ENCODE measurements at regions not wholly inside any gene's neighbourhood (a gene's known extent, or its start where the extent isn't known, plus 50 kb on each side); places are given as distances from the start of the nearest gene placed in this dataset.

DNA sequence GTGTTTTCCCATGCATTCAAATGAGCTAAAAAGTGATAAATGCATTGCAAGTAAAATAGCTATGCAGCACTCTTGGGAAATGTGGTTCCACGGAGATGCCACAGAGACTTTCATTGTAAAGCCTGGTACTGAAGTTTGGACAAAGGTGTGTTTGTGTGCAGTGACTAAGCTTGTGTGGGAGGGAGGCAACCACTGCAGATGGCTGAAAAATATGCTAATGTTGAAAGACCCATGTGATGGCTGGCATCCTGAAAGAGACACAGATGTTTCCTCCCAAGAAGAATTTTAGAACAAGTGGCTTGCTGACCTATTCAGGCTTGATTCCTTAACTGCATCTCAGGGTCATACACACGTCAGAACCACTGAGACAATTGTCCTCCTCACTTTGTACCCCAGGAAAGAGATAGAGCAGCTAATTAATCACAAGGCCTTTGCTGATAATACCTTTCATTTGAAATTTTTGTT, 73.8 kb downstream of the FAM76B start:
- H3K9ac ChIP-seq (ENCODE audit: low read depth, low read length): no peak overlapping the region
- 73% methylated on average over 1 of the region's 2 CpGs; no CpG with 5 or more reads in 1 of the 2 experiments for WGBS, 2 experiments (ENCODE audit: extremely low coverage in 2 of 2, insufficient read length in 1 of 2)

More for the DNA sequence above, 73.8 kb downstream of the FAM76B start:
- H3K9me3 ChIP-seq (ENCODE audit: control insufficient read depth, insufficient read depth, low read length): no peaks in the 10 kb centered on the region
- ChIA-PET CTCF (interaction anchor here (0.6 to 1.7 kb wide), 2 partner anchors 11 to 183 kb away, joined by 3 to 6 read pairs; no protein-coding TSS in a partner anchor), POLR2A (ENCODE audit: unreplicated experiment) (no interaction called here)
- H2BK5ac ChIP-seq (ENCODE audit: low read depth, low read length, poor library complexity, severe bottlenecking): no peak overlapping the region
- H3K4me1 ChIP-seq (ENCODE audit: control insufficient read depth, insufficient read depth, low read length): no peaks in the 10 kb centered on the region
- H3K4me3 ChIP-seq (ENCODE audit: insufficient read depth, low read depth, low read length): no peak overlapping the region
- no peak for ATAC-seq (ENCODE audit: low read depth)
- no peak for DNase-seq
- no peak overlapping the region for H3K27ac ChIP-seq (ENCODE audit: insufficient read depth, low read length)
- H2BK15ac ChIP-seq (ENCODE audit: low read depth, low read length): no peak overlapping the region
- H3K36me3 ChIP-seq (ENCODE audit: control insufficient read depth, insufficient read depth, low read length): no peaks in the 10 kb centered on the region
- H4K8ac ChIP-seq (ENCODE audit: low read depth in 2 of 2, low read length in 2 of 2): no peak overlapping the region
- H3K4me2 ChIP-seq (ENCODE audit: low read depth, low read length): no peak overlapping the region
- no peak overlapping the region for H2BK20ac ChIP-seq (ENCODE audit: low read depth, low read length)
- in situ Hi-C loops (cut with MboI; ENCODE audit: low sequenced_read_pairs) (no loop called here), intact Hi-C loops (cut with micrococcal nuclease) (no loop called here), dilution Hi-C loops (cut with HindIII; ENCODE audit: low sequenced_read_pairs, unreplicated experiment) (no loop called here)
- H2AFZ ChIP-seq (replicated peaks; ENCODE audit: low read length, poor library complexity): no peak overlapping the region
- no TSS peak for BruUV-seq (replicated peaks)
- H3K27me3 ChIP-seq (ENCODE audit: control insufficient read depth, insufficient read depth, low read length): peaks cover 19% of the 10 kb centered on the region
- no peaks in the 10 kb centered on the region for H3K9me1 ChIP-seq (ENCODE audit: insufficient read depth, low read length)
- H3K4ac ChIP-seq (ENCODE audit: low read depth, low read length): no peak overlapping the region
- H3K56ac ChIP-seq (ENCODE audit: extremely low read depth, insufficient read depth, low read length): no peak overlapping the region
- no peak overlapping the region for H2BK120ac ChIP-seq (ENCODE audit: low read depth, low read length)
- TF ChIP-seq RFX5 (IDR thresholded peaks at IDR 0.05; ENCODE audit: low read depth, low read length) (no peak), RAD21 (IDR thresholded peaks at IDR 0.05; ENCODE audit: low read length) (no peak), RCOR1 (IDR thresholded peaks at IDR 0.05; ENCODE audit: insufficient replicate concordance, low read length) (no peak), CEBPB (IDR thresholded peaks at IDR 0.05; ENCODE audit: low read depth, low read length) (no peak)
- TF ChIP-seq, protein P1, sequence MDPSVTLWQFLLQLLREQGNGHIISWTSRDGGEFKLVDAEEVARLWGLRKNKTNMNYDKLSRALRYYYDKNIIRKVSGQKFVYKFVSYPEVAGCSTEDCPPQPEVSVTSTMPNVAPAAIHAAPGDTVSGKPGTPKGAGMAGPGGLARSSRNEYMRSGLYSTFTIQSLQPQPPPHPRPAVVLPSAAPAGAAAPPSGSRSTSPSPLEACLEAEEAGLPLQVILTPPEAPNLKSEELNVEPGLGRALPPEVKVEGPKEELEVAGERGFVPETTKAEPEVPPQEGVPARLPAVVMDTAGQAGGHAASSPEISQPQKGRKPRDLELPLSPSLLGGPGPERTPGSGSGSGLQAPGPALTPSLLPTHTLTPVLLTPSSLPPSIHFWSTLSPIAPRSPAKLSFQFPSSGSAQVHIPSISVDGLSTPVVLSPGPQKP (IDR thresholded peaks at IDR 0.05; ENCODE audit: borderline replicate concordance, low read depth, low read length): no peak
- no peak overlapping the region for H3K14ac ChIP-seq (replicated peaks; ENCODE audit: low read depth, low read length)
- no peak overlapping the region for H4K5ac ChIP-seq (ENCODE audit: low read depth, low read length)
- no peak overlapping the region for H2AK5ac ChIP-seq (ENCODE audit: low read depth, low read length)
- H4K20me1 ChIP-seq (ENCODE audit: insufficient read depth, low read length): no peaks in the 10 kb centered on the region
- H3K23ac ChIP-seq (ENCODE audit: low read depth, low read length): no peak overlapping the region
- no peak overlapping the region for H4K91ac ChIP-seq (ENCODE audit: insufficient read depth, low read depth, low read length)
- H2AK9ac ChIP-seq (replicated peaks; ENCODE audit: low read depth, low read length, poor library complexity): no peak overlapping the region
- H3K79me1 ChIP-seq (ENCODE audit: low read depth in 1 of 2, low read length in 2 of 2): no peaks in the 10 kb centered on the region
- no peak overlapping the region for H3K18ac ChIP-seq (ENCODE audit: low read depth, low read length)

Data from IMR-90 (cell line).